GM21825 (cell line): ENCODE measurements at regions not wholly inside any gene's neighbourhood (a gene's known extent, or its start where the extent isn't known, plus 50 kb on each side); places are given as distances from the start of the nearest gene placed in this dataset.

Source experiments
- ATAC-seq: cut with Tn5 transposase; IDR thresholded peaks from one replicate; pipeline ENCODE4 v1.9.1; 2021; ENCODE audit warnings: mild to moderate bottlenecking, moderate library complexity; ENCODE audit not compliant: unreplicated experiment

DNA sequence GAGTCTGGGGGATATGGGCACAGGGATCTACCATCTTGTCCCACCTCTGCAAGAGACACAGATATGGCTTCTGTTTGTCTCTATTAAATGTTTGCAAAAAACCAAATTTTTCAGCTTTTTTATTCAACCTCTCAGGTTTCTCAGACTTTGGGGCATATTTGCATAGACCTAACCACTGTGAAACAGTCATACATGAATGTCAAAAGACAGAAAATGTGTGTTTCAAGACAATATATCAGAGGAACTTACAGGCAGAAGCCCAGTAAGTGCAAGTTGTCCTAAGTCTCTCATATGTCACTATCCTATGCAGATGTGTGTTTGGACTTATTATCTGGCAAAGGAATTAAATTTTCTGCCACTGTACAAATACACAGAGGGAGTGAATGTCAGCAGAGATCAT is 951.2 kb downstream of the PCDH18 start:
- ATAC-seq: no peak

DNA sequence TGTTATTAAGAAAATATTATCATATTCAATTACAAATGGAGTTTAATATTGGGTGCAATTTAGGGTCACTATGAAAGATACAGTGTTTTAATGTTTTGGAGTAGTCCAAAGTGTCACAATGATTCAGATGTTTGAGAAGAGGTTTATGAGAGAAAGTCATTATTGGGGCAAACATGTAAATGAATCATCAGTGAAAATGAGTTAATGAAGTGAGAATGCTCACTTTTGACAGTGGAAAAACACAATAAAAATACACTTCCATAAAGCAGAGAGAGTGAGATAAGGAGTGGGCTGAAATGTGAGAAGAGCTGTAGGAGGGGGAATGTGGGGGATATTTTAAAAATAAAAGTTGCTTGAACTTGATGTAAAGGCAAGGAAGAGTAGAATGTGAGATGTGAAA is 957.1 kb downstream of the PCDH18 start:
- no peak for ATAC-seq

DNA sequence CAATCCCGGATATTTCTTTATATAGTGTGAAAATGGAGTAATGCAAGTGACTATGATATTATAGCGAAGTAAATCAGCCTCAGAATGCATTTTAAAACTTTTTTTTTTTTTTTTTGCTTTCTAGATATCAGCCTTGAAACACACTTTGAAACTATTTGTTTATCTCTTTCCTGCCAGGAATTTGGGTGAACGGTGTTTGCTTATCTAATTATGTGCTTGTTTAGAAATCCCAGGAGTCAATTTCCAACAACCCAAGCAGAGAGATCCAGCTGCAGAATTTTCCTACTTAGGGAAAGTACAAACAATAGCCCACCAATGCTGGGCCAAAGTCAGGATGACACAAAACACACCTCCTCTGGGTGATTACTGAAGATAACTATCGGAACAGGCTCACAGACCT is 958.8 kb downstream of the PCDH18 start:
- ATAC-seq: no peak

DNA sequence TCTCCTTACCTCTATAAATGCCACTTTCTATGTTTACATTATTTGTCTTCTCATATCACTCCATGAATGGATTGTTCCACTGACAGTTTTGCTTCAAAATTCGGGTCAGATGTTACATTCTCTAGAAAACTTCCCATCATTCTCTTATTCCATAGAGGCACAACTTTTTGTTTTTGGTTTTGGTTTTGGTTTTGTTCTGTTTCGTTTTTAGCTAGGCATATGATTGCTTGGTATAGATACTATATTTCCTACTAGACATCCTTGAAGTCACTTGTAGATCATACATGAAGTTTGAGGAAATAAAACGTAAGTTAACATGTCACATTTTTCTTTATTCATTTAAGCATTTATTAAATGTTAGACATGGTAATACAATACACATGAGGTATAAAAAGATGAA is 961.0 kb downstream of the PCDH18 start:
- ATAC-seq: no peak

DNA sequence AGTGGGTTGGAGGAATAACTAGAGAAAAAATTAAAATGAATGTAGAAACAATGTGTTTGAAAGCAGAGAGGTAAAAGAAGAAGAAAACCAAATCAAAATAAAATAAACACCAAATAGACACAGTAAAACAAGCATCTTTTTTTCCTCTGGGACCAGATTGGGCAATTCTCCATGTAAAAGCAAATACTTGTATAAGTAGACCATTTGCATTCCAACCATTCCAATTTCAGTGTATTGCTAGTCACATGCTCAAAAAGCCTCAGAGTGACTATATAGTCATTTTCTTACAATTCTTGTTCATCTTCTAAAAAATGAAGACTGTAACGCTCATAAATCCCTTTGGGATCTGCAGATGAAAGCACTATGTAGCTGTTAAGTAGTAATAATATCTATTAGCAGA is 969.5 kb downstream of the PCDH18 start:
- ATAC-seq: no peak

DNA sequence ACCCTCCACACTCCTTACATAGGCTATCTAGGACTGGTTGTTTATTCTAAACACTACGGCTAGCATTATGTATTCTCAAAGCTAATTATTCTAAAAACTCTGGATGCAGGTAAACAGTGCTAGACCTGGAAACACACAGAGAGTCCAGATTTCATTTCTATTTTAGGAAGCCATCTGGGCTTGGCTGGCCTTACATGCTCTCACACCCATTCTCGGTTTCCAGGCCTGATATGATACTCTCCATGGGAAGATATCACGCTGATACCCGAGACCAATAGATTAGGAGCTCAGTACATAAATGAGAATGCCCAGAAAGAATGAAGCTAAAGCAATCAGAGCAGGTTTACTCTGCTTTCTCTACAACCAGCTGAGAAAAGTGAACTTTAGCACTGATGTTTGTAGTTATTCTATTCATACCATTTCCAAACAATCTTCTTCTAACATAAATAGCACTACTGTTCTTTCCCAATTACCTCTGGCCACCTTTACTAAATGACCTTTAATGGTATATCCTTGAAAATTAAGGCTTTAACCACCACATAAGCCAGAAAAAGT is 973.3 kb downstream of the PCDH18 start:
- ATAC-seq: no peak

DNA sequence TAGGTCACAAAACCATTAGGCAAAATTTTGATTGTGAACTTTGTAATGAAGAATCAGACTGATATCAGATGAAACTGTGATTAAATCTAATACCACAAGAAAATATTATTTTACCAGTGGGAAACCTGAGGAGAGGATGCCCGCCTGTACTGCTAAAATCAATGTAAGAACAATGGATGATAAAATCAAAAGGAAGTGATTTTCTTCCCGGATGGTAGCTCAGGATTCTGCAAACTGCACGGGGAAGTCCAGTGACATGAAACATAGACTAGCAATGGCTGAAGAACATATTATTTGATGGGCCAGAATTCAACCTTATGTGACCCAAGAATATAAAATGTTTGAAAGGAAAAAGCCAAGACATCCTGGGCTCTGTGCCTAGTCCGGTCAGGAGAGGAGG is 974.9 kb downstream of the PCDH18 start:
- ATAC-seq: no peak

DNA sequence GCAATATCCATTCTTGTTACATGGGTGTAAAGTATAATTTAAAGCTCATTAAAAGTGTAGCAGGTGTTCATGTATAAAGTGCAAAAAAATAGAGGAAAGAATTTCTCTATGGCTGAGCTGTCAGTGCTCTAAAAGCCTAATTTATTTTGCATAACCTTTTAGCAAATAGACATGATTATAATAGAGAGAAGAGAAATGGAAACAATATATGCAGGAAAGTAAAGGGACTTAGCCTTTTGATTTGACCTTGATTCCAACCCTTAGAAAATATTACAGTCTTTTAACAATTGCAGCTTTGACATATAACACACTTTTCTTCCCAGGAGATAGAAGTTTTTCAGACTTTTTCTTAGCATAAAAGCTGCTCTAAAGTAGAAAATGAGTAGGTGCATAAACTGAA is 978.3 kb downstream of the PCDH18 start:
- ATAC-seq: no peak

DNA sequence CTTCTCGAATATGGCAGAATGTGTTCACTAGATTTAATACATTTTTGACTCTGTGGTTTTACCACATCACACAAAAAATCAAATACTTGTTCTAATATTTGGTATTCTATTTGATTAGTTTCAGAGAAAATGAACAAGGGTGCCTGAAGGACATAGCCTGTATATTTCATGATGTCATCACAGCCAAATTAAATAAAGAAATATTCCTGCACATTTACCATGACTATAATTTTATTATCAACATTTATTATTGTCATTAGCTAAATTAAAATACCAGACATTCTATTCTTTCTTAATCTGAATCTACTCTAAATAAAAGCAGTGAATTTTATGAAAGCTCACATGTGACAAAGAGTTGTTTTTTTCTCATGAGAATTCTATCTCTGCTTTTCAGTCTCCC is 980.5 kb downstream of the PCDH18 start:
- ATAC-seq: no peak

DNA sequence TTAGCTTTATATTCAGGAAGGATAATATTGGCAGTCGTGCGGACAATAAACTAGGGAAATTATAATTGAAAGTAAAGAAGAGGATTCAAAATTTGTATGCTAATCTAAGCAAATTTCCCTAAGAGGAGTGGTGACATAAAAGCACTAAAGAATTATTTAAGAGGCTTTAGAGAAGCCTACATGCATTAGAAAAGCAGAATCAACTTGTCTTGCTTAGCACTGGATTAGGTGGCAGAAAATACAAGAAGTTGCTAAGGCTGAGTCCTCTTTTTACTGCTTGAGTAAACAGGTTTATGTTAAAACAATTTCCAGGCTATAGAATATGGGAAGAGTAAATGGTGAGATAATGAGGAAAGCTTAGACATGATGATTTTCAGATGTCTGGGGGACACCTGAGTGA is 991.5 kb downstream of the PCDH18 start:
- ATAC-seq: no peak

DNA sequence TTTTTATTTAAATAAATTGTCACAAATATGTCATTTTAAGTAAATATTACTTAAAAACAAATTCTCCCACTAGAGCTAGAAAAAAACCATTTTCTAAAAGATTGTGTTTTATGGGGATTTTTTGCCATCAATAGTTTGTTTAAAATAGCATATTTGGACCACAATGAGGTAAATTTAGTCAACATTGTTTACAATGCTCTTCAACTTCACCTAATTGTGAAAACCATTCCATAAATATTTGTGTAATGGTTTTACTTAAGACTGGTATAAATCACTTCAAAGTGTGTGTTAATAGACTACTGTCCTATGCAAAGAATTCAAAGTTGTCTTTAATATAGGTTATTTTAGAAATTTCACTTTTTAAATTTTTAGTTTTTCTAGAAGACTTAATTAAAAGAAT is 1004.2 kb downstream of the PCDH18 start:
- ATAC-seq: no peak

DNA sequence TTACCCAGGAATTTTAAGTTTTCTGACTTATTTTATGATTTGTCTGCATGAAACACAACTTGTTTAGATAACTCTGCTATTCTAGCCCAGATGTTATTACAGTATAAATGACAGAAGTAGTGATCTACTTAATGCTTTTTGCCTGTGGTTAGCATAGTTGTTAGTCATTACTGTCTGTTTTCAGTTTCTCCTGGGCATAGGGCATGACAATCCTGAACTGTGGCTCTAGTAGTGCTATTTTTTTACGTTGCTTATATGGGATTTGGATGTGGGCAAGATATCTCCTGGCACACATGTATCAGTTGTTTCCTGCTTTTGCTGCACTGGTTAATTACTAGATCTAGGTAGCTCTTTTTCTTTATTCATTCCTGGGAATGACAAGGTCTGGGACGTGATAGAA is 1005.8 kb downstream of the PCDH18 start:
- ATAC-seq: no peak

DNA sequence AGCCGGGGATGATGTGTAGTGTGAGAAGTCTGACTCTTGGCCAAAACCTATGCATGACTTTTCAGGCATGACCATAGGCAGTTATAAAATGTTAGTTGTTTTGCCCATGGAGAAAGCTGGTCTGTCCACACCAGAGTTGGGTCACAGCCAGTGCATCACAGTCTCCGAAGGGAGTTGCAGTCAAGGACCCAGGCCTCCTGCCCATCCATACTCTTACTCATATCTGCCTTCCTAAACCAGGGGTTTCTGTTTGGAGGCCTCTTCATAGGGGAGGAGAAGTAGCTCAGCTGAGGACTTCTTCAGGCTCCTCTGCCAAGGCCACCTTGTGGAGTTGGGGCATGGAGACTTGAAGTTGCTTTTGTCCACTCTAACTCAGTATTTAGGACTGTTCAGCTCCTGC is 1008.3 kb downstream of the PCDH18 start:
- ATAC-seq: no peak

DNA sequence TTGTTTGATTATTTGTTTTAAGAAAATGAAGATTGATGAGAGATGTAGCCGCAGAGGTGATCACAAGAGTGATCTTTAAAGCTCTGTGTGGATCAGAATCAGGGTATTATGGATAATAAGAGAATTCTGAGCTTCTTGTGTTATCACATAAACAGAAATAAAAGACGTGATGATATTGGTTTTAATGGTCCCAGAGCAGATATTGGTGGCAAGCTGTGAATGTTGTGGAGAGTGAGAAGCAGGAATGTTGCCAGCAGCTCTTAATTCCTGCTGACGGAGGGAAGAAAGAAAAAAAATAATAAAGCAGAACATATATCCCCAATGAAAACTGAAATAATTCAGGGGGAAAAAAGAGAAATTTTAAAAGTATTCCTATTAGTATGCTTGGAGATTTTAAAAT is 1015.9 kb downstream of the PCDH18 start:
- no peak for ATAC-seq

DNA sequence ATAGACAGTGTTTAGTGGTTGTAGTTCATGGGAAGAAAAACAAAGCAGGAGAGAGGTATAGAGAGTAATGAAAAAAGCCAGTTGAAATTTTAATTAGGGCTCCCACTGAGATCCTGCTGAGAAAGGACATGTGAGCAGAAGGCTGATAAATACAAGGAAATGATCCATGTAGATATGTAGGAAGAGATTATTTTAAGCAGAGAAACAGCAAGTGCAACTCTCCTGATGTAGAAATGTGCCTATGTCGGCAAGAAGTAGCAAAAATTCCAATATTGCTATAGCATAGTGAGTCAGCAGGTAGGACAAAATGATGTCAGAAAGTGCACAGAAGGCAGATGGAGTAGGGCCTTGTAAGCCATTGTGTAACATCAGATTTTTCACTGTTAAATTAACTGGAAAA is 1027.3 kb downstream of the PCDH18 start:
- no peak for ATAC-seq

DNA sequence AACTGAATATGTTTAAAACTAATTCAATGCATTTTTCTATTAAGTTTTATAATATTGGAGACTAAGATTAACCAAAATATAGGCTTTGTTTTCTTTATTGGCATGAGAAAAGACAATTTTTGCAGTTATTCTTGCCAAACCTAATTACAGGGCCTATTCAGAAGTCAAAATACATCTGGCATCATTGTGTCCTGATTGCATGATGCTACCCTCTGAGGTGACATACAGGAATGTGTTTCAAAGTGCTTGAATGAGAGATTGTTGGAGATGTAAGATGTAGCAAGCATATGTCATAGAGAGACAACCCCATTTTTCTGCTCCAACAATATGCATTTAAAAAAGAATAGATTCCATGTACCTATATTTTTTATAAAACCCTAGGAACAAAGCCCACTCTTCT is 1036.4 kb downstream of the PCDH18 start:
- no peak for ATAC-seq

DNA sequence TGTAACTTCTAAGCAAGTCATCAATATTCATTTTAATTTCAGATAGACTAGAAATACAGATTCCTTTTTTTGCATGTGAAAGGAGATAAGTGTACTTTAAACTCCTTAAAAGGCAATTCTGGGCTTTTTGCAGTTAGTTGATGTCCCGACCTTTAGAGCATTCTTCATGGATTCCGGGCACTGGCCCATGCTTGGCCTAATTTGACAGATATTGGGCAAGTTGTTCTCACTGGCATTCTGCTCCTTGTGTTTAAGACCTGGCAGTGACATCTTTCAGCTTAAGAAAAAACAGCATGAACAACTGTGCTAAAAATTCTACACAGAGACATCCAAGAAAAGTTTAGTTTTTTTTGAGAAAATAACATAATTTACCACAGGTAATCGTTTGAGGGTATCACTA is 1037.2 kb downstream of the PCDH18 start:
- ATAC-seq: no peak

DNA sequence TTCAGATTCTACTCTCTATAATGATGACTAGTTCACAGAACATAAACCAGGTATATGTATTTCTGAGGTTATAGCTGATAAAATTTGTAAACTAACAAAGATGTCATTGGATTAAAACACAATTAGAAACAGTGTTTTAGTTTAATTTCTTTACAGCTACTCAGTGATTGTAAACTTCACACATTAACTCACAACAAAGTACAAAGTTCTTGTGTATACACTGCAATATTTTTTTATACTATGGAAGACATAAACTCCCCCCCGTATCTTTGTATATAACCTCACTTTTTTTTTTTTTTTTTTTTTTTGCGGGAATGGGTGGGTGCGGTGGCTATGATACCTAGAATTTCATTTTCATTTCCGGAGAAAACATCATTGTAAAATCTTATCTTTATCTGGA is 1043.2 kb downstream of the PCDH18 start:
- ATAC-seq: no peak

DNA sequence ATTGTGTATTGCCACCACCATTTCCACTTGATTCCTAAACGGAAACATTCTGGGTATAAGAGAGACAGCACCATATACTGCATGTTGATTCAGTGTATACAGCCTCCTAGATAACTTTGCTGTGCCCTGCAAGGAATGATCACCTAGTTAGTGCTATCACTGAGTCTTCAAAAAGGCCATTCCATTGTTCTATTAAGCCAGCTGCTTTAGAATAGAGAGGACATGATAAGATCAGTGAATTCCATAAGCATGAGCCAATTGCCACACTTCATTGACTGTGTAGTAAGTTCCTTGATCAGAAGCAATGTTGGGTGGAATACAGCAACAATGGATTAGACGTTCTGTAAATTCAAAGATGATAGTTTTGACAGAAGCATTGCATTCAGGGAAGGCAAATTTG is 1047.3 kb downstream of the PCDH18 start:
- no peak for ATAC-seq

DNA sequence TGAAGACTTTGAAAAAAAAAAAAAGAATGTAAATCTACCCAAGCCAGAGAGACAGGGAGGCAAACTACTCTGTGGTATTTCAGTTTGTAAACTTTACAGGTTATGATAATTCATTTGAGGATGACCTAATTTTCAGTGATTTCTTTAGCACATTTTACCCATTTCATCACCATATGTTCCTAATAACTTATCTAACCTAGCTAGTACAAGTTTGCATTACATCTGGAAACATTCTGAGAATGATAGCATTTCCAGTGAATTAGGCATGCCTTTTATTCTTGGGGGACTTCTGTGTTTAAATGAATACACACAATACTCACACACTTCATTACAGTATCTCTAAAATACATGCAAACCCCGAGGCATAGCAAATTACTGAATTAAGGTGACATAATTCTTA is 1055.5 kb downstream of the PCDH18 start:
- no peak for ATAC-seq

DNA sequence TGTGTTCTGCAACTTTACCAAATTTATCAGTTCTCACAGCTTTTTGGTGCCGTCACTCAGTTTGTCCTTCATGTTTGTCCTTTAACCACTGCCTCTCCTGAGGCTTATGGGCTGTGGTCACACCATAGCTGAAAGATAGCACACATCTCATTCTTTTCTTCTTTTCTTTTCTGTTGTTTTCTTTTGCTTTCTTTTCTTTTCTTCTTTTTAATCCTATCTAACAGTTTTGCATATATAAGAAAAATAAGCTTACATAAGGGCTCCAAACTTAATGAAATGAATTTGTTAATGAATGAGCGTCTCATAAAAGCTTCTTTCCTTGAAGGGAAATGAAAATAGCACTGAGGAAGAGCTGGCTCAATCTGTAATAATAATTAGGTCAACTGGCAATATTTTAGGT is 1061.2 kb downstream of the PCDH18 start:
- ATAC-seq: no peak

DNA sequence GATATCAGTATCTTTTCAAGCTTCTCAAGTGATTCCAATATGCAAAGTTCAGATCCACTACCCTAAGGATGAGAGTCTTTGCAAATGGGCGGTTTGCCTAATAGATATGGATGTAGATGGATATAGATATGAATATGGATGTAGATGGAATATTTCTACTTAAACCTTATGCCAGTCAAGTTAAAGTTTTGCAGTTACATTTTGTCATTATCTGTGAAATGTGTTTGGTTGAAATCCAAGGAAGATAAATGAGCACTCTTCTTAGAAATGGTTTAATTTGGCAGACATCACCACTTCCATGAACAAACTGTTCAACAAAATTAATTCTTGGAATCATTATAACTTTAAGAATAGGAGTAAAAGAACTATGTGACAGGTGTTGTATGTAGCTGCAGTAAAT is 1066.6 kb downstream of the PCDH18 start:
- no peak for ATAC-seq

DNA sequence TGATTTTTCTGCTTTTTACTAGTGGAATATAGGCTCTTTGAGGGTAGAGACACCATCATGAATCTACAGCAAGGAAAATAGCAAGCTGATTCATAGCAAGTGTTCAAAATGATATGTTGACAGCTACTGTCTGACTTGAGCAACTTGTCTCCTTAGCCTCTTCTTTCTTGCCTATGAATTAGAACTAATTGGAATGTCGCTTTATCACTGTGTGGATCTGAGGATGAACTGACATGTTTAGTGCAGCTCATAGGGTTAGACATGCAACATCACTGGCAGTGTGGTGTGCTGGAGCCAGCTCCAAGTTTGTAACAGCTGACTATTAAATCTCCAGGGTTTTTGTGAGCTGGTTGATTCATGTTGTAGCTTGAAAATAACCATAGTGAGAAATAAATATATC is 1068.4 kb downstream of the PCDH18 start:
- ATAC-seq: no peak

DNA sequence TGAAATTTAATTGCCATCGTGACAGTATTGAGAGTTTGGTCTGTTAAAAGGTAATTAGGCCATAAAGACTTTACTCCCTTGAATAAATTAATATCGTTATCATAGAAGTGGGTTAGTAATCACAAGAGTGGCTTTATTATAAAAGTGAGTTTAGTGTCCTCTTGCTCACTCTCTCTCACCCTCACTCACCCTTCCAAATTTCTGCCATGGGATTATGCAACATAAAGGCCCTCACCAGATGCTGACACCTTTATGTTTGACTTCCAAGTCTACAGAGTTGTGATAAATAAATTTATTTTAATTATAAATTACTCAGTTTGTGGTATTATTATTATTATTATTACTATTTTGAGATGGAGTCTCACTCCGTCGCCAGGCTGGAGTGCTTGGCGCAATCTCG is 1070.8 kb downstream of the PCDH18 start:
- ATAC-seq: no peak
